Upper lobe of right lung (tissue), 1 donor: ENCODE measurements at regions not wholly inside any gene's neighbourhood (a gene's known extent, or its start where the extent isn't known, plus 50 kb on each side); places are given as distances from the start of the nearest gene placed in this dataset.

ENCODE experiments used
- ATAC-seq: fragments of 200-7000 bp; cut with Tn5 transposase; one replicate; pipeline ENCODE4 v1.9.1; 2020; ENCODE audit warnings: mild to moderate bottlenecking, moderate library complexity
- DNase-seq: peaks from one replicate; pipeline ENCODE4 v3.0.0-alpha.2; 2020
- H3K27ac ChIP-seq: fragments of 200-600 bp; one replicate; pipeline ENCODE4 v1.8.0; 2022
- H3K27me3 ChIP-seq: fragments of 200-600 bp; one replicate; pipeline ENCODE4 v1.8.0; 2022; ENCODE audit warnings: mild to moderate bottlenecking
- H3K36me3 ChIP-seq: fragments of 200-600 bp; one replicate; pipeline ENCODE4 v1.8.0; 2022
- H3K4me1 ChIP-seq: fragments of 200-600 bp; one replicate; pipeline ENCODE4 v1.8.0; 2022
- H3K4me3 ChIP-seq: fragments of 200-600 bp; one replicate; pipeline ENCODE4 v1.8.0; 2022; ENCODE audit warnings: mild to moderate bottlenecking
- H3K9me3 ChIP-seq: fragments of 200-600 bp; one replicate; pipeline ENCODE4 v1.8.0; 2022
- CTCF ChIP-seq: fragments of 200-600 bp; IDR thresholded peaks from one replicate; pipeline ENCODE4 v1.8.0; 2022; ENCODE audit warnings: antibody characterized with exemption
- intact Hi-C: fragments of 100-400 bp; cut with DNase I; formaldehyde crosslinking; loops from one replicate; pipeline ENCODE4 v1.11.0; 2022
- donor health status: DM: no; HTN: yes; CAD: no; lungs with severe emphysema.

- Histone ChIP-seq H3K27me3 (peaks cover 3% of the 10 kb centered on the region), H3K9me3 (no peaks in the 10 kb centered on the region), H3K36me3 (no peaks in the 10 kb centered on the region), H3K27ac (no peak overlapping the region), H3K4me1 (no peaks in the 10 kb centered on the region), H3K4me3 (no peak overlapping the region)
- intact Hi-C loops: no loop called here
- no peak for TF ChIP-seq CTCF
- no peak for ATAC-seq
- no peak for DNase-seq
Measured at GRCh38 chr9:92185096-92185495, 69.9 kb upstream of the SPTLC1 start.

- ATAC-seq (no peak), DNase-seq (no peak)
- Histone ChIP-seq H3K9me3 (no peaks in the 10 kb centered on the region), H3K27ac (no peak overlapping the region), H3K4me3 (no peak overlapping the region), H3K4me1 (no peaks in the 10 kb centered on the region), H3K27me3 (peaks cover 3% of the 10 kb centered on the region), H3K36me3 (no peaks in the 10 kb centered on the region)
- intact Hi-C loops: no loop called here
- no peak for TF ChIP-seq CTCF
Measured at GRCh38 chr9:92184041-92184564, 68.9 kb upstream of the SPTLC1 start.

GRCh38 chr9:92183449-92183848 lies 68.2 kb upstream of the SPTLC1 start:
- no peak overlapping the region for H3K4me3 ChIP-seq
- H3K36me3 ChIP-seq: no peaks in the 10 kb centered on the region
- H3K27me3 ChIP-seq: peaks cover 3% of the 10 kb centered on the region
- H3K9me3 ChIP-seq: no peaks in the 10 kb centered on the region
- no peak for TF ChIP-seq CTCF
- H3K4me1 ChIP-seq: no peaks in the 10 kb centered on the region
- ATAC-seq: no peak
- no peak for DNase-seq
- no peak overlapping the region for H3K27ac ChIP-seq
- intact Hi-C loops: no loop called here

GRCh38 chr9:92181296-92181695 lies 66.1 kb upstream of the SPTLC1 start:
- ATAC-seq (peak; percentile 27), DNase-seq (no peak)
- Histone ChIP-seq H3K36me3 (no peaks in the 10 kb centered on the region), H3K4me1 (no peaks in the 10 kb centered on the region), H3K9me3 (no peaks in the 10 kb centered on the region), H3K27ac (peak overlapping the region; percentile 43), H3K4me3 (no peak overlapping the region), H3K27me3 (no peaks in the 10 kb centered on the region)
- TF ChIP-seq CTCF: no peak
- intact Hi-C loops: no loop called here

- H3K4me3 ChIP-seq: no peak overlapping the region
- TF ChIP-seq CTCF: no peak
- no peaks in the 10 kb centered on the region for H3K9me3 ChIP-seq
- DNase-seq (no peak), ATAC-seq (peak; percentile 67)
- peak overlapping the region; percentile 43 for H3K27ac ChIP-seq
- intact Hi-C loops: no loop called here
- H3K27me3 ChIP-seq: no peaks in the 10 kb centered on the region
- H3K36me3 ChIP-seq: no peaks in the 10 kb centered on the region
- H3K4me1 ChIP-seq: no peaks in the 10 kb centered on the region
Measured at GRCh38 chr9:92180669-92181181, 65.5 kb upstream of the SPTLC1 start.

GRCh38 chr9:92180002-92180400 lies 64.8 kb upstream of the SPTLC1 start:
- H3K9me3 ChIP-seq: no peaks in the 10 kb centered on the region
- peak; percentile 34 for ATAC-seq
- H3K36me3 ChIP-seq: no peaks in the 10 kb centered on the region
- H3K4me3 ChIP-seq: no peak overlapping the region
- intact Hi-C loops: no loop called here
- no peaks in the 10 kb centered on the region for H3K4me1 ChIP-seq
- TF ChIP-seq CTCF: no peak
- no peak overlapping the region for H3K27ac ChIP-seq
- DNase-seq: no peak
- no peaks in the 10 kb centered on the region for H3K27me3 ChIP-seq
